Activated naive CD8-positive, alpha-beta T cell treated with anti-CD3 and anti-CD28 coated beads, Interleukin-2, amount 50 U/mL, for 24 hours (primary cell): ENCODE measurements at regions not wholly inside any gene's neighbourhood (a gene's known extent, or its start where the extent isn't known, plus 50 kb on each side); places are given as distances from the start of the nearest gene placed in this dataset.

Source experiments
- ATAC-seq: fragments of 150-1000 bp; cut with Tn5 transposase; one replicate; pipeline ENCODE4 v1.10.0; 2021
- DNase-seq: peaks from one replicate; pipeline ENCODE4 v3.0.0; 2021
- H3K27ac Mint-ChIP-seq: one replicate; pipeline ENCODE4 v1.8.0; 2021; ENCODE audit warnings: mild to moderate bottlenecking, mixed read lengths
- H3K27me3 Mint-ChIP-seq: one replicate; pipeline ENCODE4 v1.8.0; 2021; ENCODE audit warnings: mixed read lengths
- H3K36me3 Mint-ChIP-seq: one replicate; pipeline ENCODE4 v1.8.0; 2021; ENCODE audit warnings: low read depth, mixed read lengths
- H3K4me1 Mint-ChIP-seq: one replicate; pipeline ENCODE4 v1.8.0; 2021; ENCODE audit warnings: mixed read lengths
- H3K4me3 Mint-ChIP-seq: one replicate; pipeline ENCODE4 v1.8.0; 2021; ENCODE audit warnings: mild to moderate bottlenecking, moderate library complexity, mixed read lengths
- H3K9me3 Mint-ChIP-seq: one replicate; pipeline ENCODE4 v1.8.0; 2021; ENCODE audit warnings: mixed read lengths

DNA sequence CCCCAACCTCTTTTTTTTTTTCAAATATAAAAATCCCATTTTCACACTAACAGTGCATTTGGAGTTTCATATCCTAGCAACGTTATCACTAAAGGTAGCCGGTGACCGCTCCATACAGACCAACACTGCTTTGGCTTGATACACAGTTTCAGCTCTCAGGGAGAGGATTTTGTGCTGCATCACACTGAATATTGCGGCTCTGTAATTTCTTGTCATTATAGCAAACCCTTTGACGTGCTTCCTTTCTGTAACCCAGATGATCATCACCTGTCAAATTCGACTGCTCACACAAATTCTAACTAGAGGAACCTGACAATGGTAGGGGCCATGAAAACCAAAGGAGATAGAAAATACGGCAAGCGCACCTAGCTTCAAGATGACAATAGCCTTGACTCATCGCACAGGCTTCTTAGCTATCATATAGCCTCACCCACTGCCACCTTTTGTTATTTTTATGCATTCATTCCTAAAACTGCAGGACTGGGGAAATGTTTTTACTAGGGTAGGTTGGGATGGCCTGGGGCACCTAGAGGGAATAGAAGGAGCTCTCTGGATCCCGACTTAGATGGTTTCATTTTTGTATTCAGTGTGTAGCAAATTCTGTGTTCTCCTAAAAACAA is 582.9 kb upstream of the PIK3C3 start:
- H3K27me3 Mint-ChIP-seq, result no peaks in the 10 kb centered on the region
- no peak for DNase-seq
- H3K4me1 Mint-ChIP-seq, result no peaks in the 10 kb centered on the region
- peaks cover 9% of the 10 kb centered on the region for H3K9me3 Mint-ChIP-seq
- H3K36me3 Mint-ChIP-seq, result no peaks in the 10 kb centered on the region
- H3K27ac Mint-ChIP-seq, result no peak overlapping the region
- no peak for ATAC-seq
- H3K4me3 Mint-ChIP-seq, result no peak overlapping the region

- peaks cover 4% of the 10 kb centered on the region for H3K9me3 Mint-ChIP-seq
- no peaks in the 10 kb centered on the region for H3K27me3 Mint-ChIP-seq
- H3K27ac Mint-ChIP-seq, result no peak overlapping the region
- H3K4me3 Mint-ChIP-seq, result no peak overlapping the region
- no peak for DNase-seq
- no peak for ATAC-seq
- no peaks in the 10 kb centered on the region for H3K4me1 Mint-ChIP-seq
- no peaks in the 10 kb centered on the region for H3K36me3 Mint-ChIP-seq
These were observed 583.6 kb upstream of the PIK3C3 start for GRCh38 chr18:41371156-41372045.

DNA sequence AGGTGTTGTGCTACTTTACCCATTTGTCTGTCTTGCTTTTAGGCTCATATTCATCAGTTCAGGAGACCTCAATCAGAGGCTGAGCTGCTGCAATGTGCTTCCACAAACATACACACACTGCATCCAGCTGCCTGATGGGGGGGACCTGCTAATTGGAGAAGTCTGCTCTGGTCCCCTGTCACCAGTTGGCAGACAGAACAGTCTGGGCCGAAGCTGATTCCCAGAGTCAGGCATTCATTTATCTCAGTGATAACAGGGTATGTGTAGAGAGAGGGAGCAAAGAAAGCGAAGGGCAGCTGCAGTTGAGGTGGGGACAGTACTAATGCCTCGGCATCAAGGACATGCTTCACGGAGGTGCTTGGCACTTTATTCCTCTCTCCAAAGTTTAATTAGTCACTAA is 584.3 kb upstream of the PIK3C3 start:
- no peaks in the 10 kb centered on the region for H3K27me3 Mint-ChIP-seq
- H3K4me3 Mint-ChIP-seq, result no peak overlapping the region
- no peak overlapping the region for H3K27ac Mint-ChIP-seq
- H3K4me1 Mint-ChIP-seq, result no peaks in the 10 kb centered on the region
- DNase-seq (no peak), ATAC-seq (no peak)
- no peaks in the 10 kb centered on the region for H3K9me3 Mint-ChIP-seq
- no peaks in the 10 kb centered on the region for H3K36me3 Mint-ChIP-seq

DNA sequence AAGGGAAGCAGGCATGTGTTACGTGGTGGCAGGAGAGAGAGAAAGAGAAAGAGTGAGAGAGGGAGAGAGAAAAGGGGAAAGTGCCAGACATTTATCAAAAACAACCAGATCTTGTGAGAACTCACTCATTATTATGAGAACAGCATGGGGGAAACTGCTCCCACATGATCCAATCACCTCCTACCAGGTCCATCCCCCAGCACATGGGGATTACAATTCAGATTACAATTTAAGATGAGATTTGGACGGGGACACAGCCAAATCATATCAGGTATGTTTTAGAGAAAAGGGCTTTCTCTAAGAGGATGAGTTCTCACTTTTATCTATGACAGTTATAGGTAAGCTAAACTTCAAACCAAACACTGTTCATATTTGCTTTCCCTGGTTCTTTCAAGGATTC is 597.3 kb upstream of the PIK3C3 start:
- Mint-ChIP-seq H3K9me3 (peaks cover 23% of the 10 kb centered on the region), H3K4me1 (no peaks in the 10 kb centered on the region), H3K4me3 (no peak overlapping the region), H3K27ac (no peak overlapping the region), H3K27me3 (no peaks in the 10 kb centered on the region), H3K36me3 (no peaks in the 10 kb centered on the region)
- no peak for ATAC-seq
- no peak for DNase-seq

- Mint-ChIP-seq H3K27ac (no peak overlapping the region), H3K4me3 (no peak overlapping the region), H3K36me3 (no peaks in the 10 kb centered on the region), H3K9me3 (peaks cover 10% of the 10 kb centered on the region), H3K27me3 (no peaks in the 10 kb centered on the region), H3K4me1 (no peaks in the 10 kb centered on the region)
- ATAC-seq (no peak), DNase-seq (no peak)
These were observed 601.1 kb upstream of the PIK3C3 start for GRCh38 chr18:41353777-41354528.

DNA sequence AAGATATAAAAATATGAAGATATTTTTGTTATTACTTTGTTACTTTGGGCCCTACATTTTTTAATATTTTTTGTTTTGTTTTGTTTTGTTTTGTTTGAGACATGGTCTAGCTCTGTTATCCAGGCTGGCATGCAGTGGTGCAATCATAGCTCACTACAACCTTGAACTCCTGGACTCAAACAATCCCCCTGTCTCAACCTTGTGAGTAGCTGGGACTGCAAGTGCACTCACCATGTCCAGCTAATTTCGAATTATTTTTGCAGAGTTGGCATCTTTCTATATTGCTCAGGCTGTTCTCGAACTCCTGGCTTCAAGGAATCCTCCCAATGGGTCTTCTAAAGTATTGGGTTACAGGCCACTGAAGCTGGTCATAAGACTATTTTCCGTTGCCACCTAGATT is 603.6 kb upstream of the PIK3C3 start:
- Mint-ChIP-seq H3K9me3 (no peaks in the 10 kb centered on the region), H3K36me3 (no peaks in the 10 kb centered on the region), H3K4me1 (no peaks in the 10 kb centered on the region), H3K27me3 (no peaks in the 10 kb centered on the region), H3K27ac (no peak overlapping the region), H3K4me3 (no peak overlapping the region)
- ATAC-seq (no peak), DNase-seq (no peak)

- DNase-seq, result no peak
These were observed 608.0 kb upstream of the PIK3C3 start for GRCh38 chr18:41347057-41347456.

DNA sequence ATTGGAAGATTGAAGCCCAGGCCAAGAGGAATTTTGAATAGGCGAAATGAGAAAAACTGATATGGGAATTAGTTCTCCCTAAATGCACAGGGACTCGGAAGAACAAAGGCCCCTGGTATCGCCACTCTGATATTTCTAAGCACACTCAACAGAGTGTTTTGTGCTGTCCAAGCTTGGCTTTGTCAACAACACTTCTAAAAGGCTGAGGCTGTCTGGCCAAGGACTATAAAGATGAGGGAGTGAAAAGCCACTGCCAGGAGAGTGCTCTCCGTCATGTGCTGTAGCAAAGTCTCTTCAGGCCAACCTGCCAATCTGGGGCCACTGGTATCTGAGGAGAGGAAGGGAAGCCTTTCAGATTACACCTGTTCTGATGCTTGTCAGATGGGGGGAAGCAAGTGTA is 611.2 kb upstream of the PIK3C3 start:
- no peaks in the 10 kb centered on the region for H3K27me3 Mint-ChIP-seq
- H3K9me3 Mint-ChIP-seq, result peaks cover 5% of the 10 kb centered on the region

More at GRCh38 chr18:41347057-41347456, 608.0 kb upstream of the PIK3C3 start:
- Mint-ChIP-seq H3K27ac (no peak overlapping the region), H3K4me1 (no peaks in the 10 kb centered on the region), H3K36me3 (no peaks in the 10 kb centered on the region), H3K9me3 (no peaks in the 10 kb centered on the region), H3K4me3 (no peak overlapping the region), H3K27me3 (no peaks in the 10 kb centered on the region)
- no peak for ATAC-seq

DNA sequence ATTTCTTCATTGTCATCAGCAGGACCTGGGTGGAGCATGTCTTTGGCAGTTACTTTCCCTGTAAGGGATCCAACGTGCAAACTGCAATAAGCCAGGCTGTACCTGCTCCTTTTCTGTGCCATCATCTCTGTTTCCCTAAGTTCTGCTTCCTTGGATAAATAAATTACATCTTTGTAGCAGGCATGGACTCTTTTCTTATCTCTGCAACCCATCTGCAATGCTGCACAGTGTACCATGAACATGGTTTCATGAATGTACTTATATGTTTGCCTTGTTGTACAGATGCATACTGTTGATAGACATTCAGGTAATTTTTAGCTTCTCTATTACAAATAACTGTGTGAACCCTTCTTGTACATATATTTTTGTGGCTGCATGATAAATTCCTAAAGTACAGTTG is 616.7 kb upstream of the PIK3C3 start:
- no peak for DNase-seq
- H3K36me3 Mint-ChIP-seq, result no peaks in the 10 kb centered on the region
- H3K27me3 Mint-ChIP-seq, result no peaks in the 10 kb centered on the region
- no peak overlapping the region for H3K4me3 Mint-ChIP-seq
- no peaks in the 10 kb centered on the region for H3K4me1 Mint-ChIP-seq
- H3K9me3 Mint-ChIP-seq, result peaks cover 5% of the 10 kb centered on the region
- no peak for ATAC-seq
- H3K27ac Mint-ChIP-seq, result no peak overlapping the region

More for the DNA sequence above, 611.2 kb upstream of the PIK3C3 start:
- Mint-ChIP-seq H3K4me3 (no peak overlapping the region), H3K4me1 (no peaks in the 10 kb centered on the region), H3K36me3 (no peaks in the 10 kb centered on the region), H3K27ac (no peak overlapping the region)
- no peak for DNase-seq
- ATAC-seq, result no peak

GRCh38 chr18:41331661-41332060 is 623.4 kb upstream of the PIK3C3 start:
- Mint-ChIP-seq H3K27me3 (no peaks in the 10 kb centered on the region), H3K36me3 (no peaks in the 10 kb centered on the region), H3K9me3 (peaks cover 7% of the 10 kb centered on the region), H3K4me1 (no peaks in the 10 kb centered on the region), H3K4me3 (no peak overlapping the region), H3K27ac (no peak overlapping the region)
- ATAC-seq (no peak), DNase-seq (no peak)

DNA sequence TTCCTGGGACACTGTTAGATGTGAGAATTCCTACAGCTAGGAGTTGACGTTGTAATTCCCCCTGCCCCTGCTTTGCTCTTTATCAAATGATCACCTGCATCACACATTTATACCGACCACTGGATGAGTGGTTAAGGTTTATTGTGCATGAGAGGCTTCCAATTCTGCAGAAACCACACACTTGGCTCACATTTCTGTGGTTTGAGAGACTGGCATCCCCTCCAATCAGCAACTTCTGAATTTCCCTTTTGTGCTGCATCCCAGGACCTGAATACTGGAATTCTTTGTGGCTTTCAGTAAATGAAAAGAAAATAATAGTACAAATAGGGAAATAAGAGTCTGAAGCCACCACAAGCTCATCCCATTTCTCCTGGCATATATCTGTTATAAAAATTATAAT is 628.7 kb upstream of the PIK3C3 start:
- Mint-ChIP-seq H3K4me1 (no peaks in the 10 kb centered on the region), H3K9me3 (peaks cover 17% of the 10 kb centered on the region), H3K27me3 (no peaks in the 10 kb centered on the region), H3K36me3 (no peaks in the 10 kb centered on the region), H3K27ac (no peak overlapping the region), H3K4me3 (no peak overlapping the region)
- DNase-seq (no peak), ATAC-seq (no peak)

DNA sequence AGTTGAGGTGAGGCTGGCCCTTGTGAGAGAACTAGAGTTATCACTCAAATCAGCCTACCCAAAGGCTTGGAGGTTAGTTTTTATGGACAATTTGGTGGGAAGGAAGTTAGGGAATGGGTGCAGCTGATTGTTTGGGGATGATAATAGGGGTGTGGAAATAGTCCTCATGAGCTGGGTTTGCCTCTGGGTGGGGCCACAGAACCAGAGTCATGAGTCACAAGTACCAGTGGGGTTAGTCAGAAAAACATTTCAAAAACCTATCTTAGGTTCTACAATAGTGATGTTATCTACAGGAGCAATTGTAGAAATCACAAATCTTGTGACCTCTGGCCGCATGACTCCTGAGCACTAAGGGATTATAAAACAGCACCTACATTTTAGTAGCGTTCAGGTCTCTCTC is 630.1 kb upstream of the PIK3C3 start:
- Mint-ChIP-seq H3K9me3 (peaks cover 17% of the 10 kb centered on the region), H3K27ac (no peak overlapping the region), H3K36me3 (no peaks in the 10 kb centered on the region), H3K4me1 (no peaks in the 10 kb centered on the region), H3K27me3 (no peaks in the 10 kb centered on the region), H3K4me3 (no peak overlapping the region)
- DNase-seq (no peak), ATAC-seq (no peak)

DNA sequence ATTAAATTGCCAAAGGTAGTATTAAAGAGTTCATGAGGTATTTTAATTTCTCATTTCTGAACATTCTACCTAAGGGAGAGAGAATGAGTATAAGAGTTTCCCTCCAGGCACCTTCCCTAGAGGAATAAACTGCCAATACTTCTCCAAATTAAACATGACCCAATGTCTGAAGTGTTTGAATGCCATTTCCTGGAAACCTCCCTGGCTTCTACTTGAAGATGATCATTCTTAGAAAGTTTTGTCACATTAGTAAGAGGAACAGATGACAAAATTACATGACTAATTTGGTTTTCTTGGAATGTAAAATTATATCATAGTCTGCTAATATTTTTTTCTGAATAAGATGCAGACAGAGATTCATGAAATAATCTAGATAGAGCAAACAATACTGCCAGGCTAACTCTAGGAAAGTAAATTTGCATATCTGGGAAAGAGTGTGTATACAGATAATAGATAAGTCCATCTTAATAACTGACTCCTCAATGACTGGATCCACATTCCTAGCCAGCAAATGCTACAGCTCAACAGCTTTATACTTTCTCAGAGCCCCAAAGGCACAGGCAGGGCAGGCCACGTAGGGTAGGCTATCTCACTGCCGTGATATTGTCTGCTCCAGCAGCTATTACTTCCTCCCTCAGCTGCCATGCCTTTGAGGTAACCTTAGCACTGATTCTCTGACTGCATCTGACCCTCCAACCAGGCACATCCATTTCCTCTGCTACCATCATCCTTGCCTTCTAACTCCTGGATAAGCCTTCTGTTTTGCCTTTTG is 630.8 kb upstream of the PIK3C3 start:
- Mint-ChIP-seq H3K36me3 (no peaks in the 10 kb centered on the region), H3K9me3 (peaks cover 17% of the 10 kb centered on the region), H3K27ac (no peak overlapping the region), H3K4me3 (no peak overlapping the region), H3K27me3 (no peaks in the 10 kb centered on the region), H3K4me1 (no peaks in the 10 kb centered on the region)
- no peak for ATAC-seq
- no peak for DNase-seq

DNA sequence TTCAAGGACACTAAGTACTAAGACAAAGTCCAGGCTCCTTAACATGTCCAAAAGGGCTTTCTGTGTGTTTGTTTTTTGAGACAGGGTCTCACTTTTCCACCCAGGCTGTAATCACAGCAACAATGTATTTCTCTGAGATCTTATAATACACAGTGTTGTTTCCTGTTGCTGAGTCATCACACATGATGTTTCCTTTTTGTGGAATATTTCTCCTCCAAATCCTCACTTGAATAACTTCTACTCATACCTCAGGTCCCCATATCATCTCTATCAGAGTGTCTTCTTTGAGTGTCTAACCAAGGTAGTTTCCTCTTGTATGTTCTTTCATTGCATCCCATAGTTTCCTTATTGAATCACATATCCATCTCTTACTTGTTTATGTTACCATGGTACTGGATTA is 632.0 kb upstream of the PIK3C3 start:
- Mint-ChIP-seq H3K4me3 (no peak overlapping the region), H3K27ac (no peak overlapping the region), H3K9me3 (peaks cover 23% of the 10 kb centered on the region), H3K4me1 (no peaks in the 10 kb centered on the region), H3K36me3 (no peaks in the 10 kb centered on the region), H3K27me3 (no peaks in the 10 kb centered on the region)
- ATAC-seq, result no peak
- DNase-seq, result no peak
